H9 (cell line): ENCODE measurements at regions not wholly inside any gene's neighbourhood (a gene's known extent, or its start where the extent isn't known, plus 50 kb on each side); places are given as distances from the start of the nearest gene placed in this dataset.

ENCODE experiments used
- DNase-seq: peaks from one replicate; pipeline ENCODE4 v3.0.0-alpha.2; 2017
- H2AFZ ChIP-seq: one replicate; pipeline ENCODE4 v1.6.1; 2013; ENCODE audit warnings: mild to moderate bottlenecking, low read length, control low read depth, moderate library complexity
- H2AK5ac ChIP-seq: 2 replicates; pipeline ENCODE4 v1.6.1; 2013; ENCODE audit warnings: low read length, control low read depth, mixed read lengths; ENCODE audit not compliant: insufficient read length
- H2BK120ac ChIP-seq: one replicate; pipeline ENCODE4 v1.6.1; 2013; ENCODE audit warnings: low read depth, mild to moderate bottlenecking, low read length, control low read depth, inconsistent platforms; ENCODE audit not compliant: poor library complexity, severe bottlenecking
- H2BK12ac ChIP-seq: 2 replicates; pipeline ENCODE4 v1.6.1; 2013; ENCODE audit warnings: low read length, control low read depth, mixed read lengths, low read depth; ENCODE audit not compliant: insufficient read length
- H2BK15ac ChIP-seq: 2 replicates; pipeline ENCODE4 v1.6.1; 2013; ENCODE audit warnings: low read depth, low read length, control low read depth
- H2BK20ac ChIP-seq: one replicate; pipeline ENCODE4 v1.6.1; 2013; ENCODE audit warnings: low read depth, mild to moderate bottlenecking, low read length, control low read depth, inconsistent platforms; ENCODE audit not compliant: poor library complexity, severe bottlenecking
- H2BK5ac ChIP-seq: 2 replicates; pipeline ENCODE4 v1.6.1; 2013; ENCODE audit warnings: low read length, control low read depth, mixed read lengths; ENCODE audit not compliant: insufficient read length
- H3K14ac ChIP-seq: 2 replicates; pipeline ENCODE4 v1.6.1; 2013; ENCODE audit warnings: low read length, control low read depth; ENCODE audit not compliant: insufficient read depth
- H3K18ac ChIP-seq: 2 replicates; pipeline ENCODE4 v1.6.1; 2013; ENCODE audit warnings: low read depth, mild to moderate bottlenecking, mixed read lengths, low read length, control low read depth; ENCODE audit not compliant: insufficient read length
- H3K23ac ChIP-seq: 2 replicates; pipeline ENCODE4 v1.6.1; 2013; ENCODE audit warnings: low read length, control low read depth, mixed read lengths, low read depth; ENCODE audit not compliant: insufficient read length
- H3K23me2 ChIP-seq: 2 replicates; pipeline ENCODE4 v1.6.1; 2013; ENCODE audit warnings: low read depth, mild to moderate bottlenecking, mixed read lengths, low read length, control low read depth; ENCODE audit not compliant: insufficient read length, poor library complexity, severe bottlenecking
- H3K27ac ChIP-seq: 2 replicates; pipeline ENCODE4 v1.5.1; 2013; ENCODE audit warnings: low read length, control low read depth, mixed read lengths, low read depth; ENCODE audit not compliant: insufficient read length
- H3K27me3 ChIP-seq: 2 replicates; pipeline ENCODE4 v1.6.1; 2013; ENCODE audit warnings: low read length, control low read depth, inconsistent platforms; ENCODE audit not compliant: insufficient read depth
- H3K4ac ChIP-seq: 2 replicates; pipeline ENCODE4 v1.6.1; 2013; ENCODE audit warnings: low read depth, mild to moderate bottlenecking, control low read depth, inconsistent platforms, low read length, moderate library complexity
- H3K4me1 ChIP-seq: 2 replicates; pipeline ENCODE4 v1.6.1; 2013; ENCODE audit warnings: low read length, control low read depth, inconsistent platforms; ENCODE audit not compliant: insufficient read depth
- H3K4me2 ChIP-seq: 2 replicates; pipeline ENCODE4 v1.6.1; 2013; ENCODE audit warnings: low read length, control low read depth, mixed read lengths; ENCODE audit not compliant: insufficient read length, insufficient read depth
- H3K56ac ChIP-seq: 2 replicates; pipeline ENCODE4 v1.6.1; 2013; ENCODE audit warnings: low read depth, mild to moderate bottlenecking, mixed read lengths, low read length, control low read depth; ENCODE audit not compliant: insufficient read length
- H3K79me1 ChIP-seq: 2 replicates; pipeline ENCODE4 v1.6.1; 2013; ENCODE audit warnings: low read depth, mild to moderate bottlenecking, moderate library complexity, low read length, control low read depth, inconsistent platforms; ENCODE audit not compliant: insufficient read depth, poor library complexity, severe bottlenecking
- H3K79me2 ChIP-seq: 2 replicates; pipeline ENCODE4 v1.6.1; 2013; ENCODE audit warnings: low read length, control low read depth, inconsistent platforms; ENCODE audit not compliant: insufficient read depth
- H3K9ac ChIP-seq: 2 replicates; pipeline ENCODE4 v1.6.1; 2013; ENCODE audit warnings: low read length, control low read depth, mixed read lengths; ENCODE audit not compliant: insufficient read length; ENCODE audit errors: extremely low read depth
- H3K9me3 ChIP-seq: one replicate; pipeline ENCODE4 v1.6.1; 2013; ENCODE audit warnings: low read depth, low read length, inconsistent platforms; ENCODE audit not compliant: control insufficient read depth
- H3T11ph ChIP-seq: one replicate; pipeline ENCODE4 v1.6.1; 2013; ENCODE audit warnings: mild to moderate bottlenecking, low read length, control low read depth, inconsistent platforms
- H4K20me1 ChIP-seq: one replicate; pipeline ENCODE4 v1.6.1; 2013; ENCODE audit not compliant: control insufficient read depth, insufficient read length, insufficient read depth
- H4K5ac ChIP-seq: 2 replicates; pipeline ENCODE4 v1.6.1; 2013; ENCODE audit warnings: low read depth, mild to moderate bottlenecking, mixed read lengths, low read length, control low read depth; ENCODE audit not compliant: insufficient read length
- H4K8ac ChIP-seq: replicated peaks from 2 replicates; pipeline ENCODE4 v1.6.1; 2013; ENCODE audit warnings: low read length, control low read depth, mixed read lengths, low read depth; ENCODE audit not compliant: insufficient read length
- H4K91ac ChIP-seq: 2 replicates; pipeline ENCODE4 v1.6.1; 2013; ENCODE audit warnings: low read depth, mild to moderate bottlenecking, moderate library complexity, mixed read lengths, low read length, control low read depth; ENCODE audit not compliant: insufficient read length
- H3K27ac Mint-ChIP-seq, 3 experiments: 2 replicates in 2 of 3; 3 replicates in 1 of 3; pipeline ENCODE4 v1.8.0; 2020 to 2021; ENCODE audit warnings: mixed read lengths in 3 of 3, mild to moderate bottlenecking in 1 of 3, moderate library complexity in 1 of 3
- H3K27me3 Mint-ChIP-seq: 2 replicates; pipeline ENCODE4 v1.8.0; 2021; ENCODE audit warnings: low read depth, mild to moderate bottlenecking, moderate library complexity, mixed read lengths
- H3K36me3 Mint-ChIP-seq, 3 experiments: 2 replicates in 2 of 3; 3 replicates in 1 of 3; pipeline ENCODE4 v1.8.0; 2020 to 2021; ENCODE audit warnings: low read depth in 3 of 3, mixed read lengths in 3 of 3; ENCODE audit not compliant: insufficient read depth in 1 of 3
- H3K4me1 Mint-ChIP-seq, 2 experiments: 2 replicates each; pipeline ENCODE4 v1.8.0; 2020; ENCODE audit warnings: mixed read lengths in 2 of 2
- H3K4me3 Mint-ChIP-seq, 2 experiments: 2 replicates in 1 of 2; 3 replicates in 1 of 2; pipeline ENCODE4 v1.8.0; 2020 to 2021; ENCODE audit warnings: mild to moderate bottlenecking in 2 of 2, mixed read lengths in 2 of 2, moderate library complexity in 1 of 2
- H3K9me3 Mint-ChIP-seq, 2 experiments: 2 replicates in 1 of 2; 3 replicates in 1 of 2; pipeline ENCODE4 v1.8.0; 2020; ENCODE audit warnings: mild to moderate bottlenecking in 2 of 2, mixed read lengths in 2 of 2, moderate library complexity in 1 of 2
- WGBS: extraction: QIAGEN DNeasy Blood & Tissue Kit; methylation state at CpG from one replicate; pipeline ENCODE4 v1.1.7; 2013; ENCODE audit warnings: missing lambda C conversion rate, low lambda C conversion rate, mixed read lengths; ENCODE audit not compliant: insufficient read length; ENCODE audit errors: extremely low coverage; 5-methylcytosine and 5-hydroxymethylcytosine counted together
- TF ChIP-seq, protein P1 (sequence below): fragments of 200-600 bp; sonication (generic); conservative IDR thresholded peaks from 3 replicates; pipeline ENCODE4 v1.8.0; 2021; ENCODE audit warnings: antibody characterized with exemption, mild to moderate bottlenecking

- no CpG with 5 or more reads among the region's 5 CpGs for WGBS
- H3K79me2 ChIP-seq: no peaks in the 10 kb centered on the region
- no peak overlapping the region for H3K27ac ChIP-seq
- H2BK12ac ChIP-seq: no peak overlapping the region
- H4K8ac ChIP-seq: no peak overlapping the region
- H3K27me3 Mint-ChIP-seq: no peaks in the 10 kb centered on the region; the same call in none of the 2 replicates
- peaks cover 4 to 11% of the 10 kb centered on the region in 2 experiments for H3K9me3 Mint-ChIP-seq
- no peak overlapping the region for H3K4me3 Mint-ChIP-seq
- no peak overlapping the region for H2BK15ac ChIP-seq
- DNase-seq: no peak
- H3K23ac ChIP-seq: no peak overlapping the region
- no peak overlapping the region for H2BK5ac ChIP-seq
- H3K4me1 ChIP-seq: no peaks in the 10 kb centered on the region
- no peak overlapping the region for H3K14ac ChIP-seq
- no peak overlapping the region for H3K9ac ChIP-seq
- H2AK5ac ChIP-seq: no peak overlapping the region
- no peak overlapping the region for H3K4me2 ChIP-seq
- no peak overlapping the region for H3T11ph ChIP-seq
- no peak overlapping the region for H4K91ac ChIP-seq
- no peaks in the 10 kb centered on the region for H3K79me1 ChIP-seq
- H2AFZ ChIP-seq: no peak overlapping the region
- H3K56ac ChIP-seq: no peak overlapping the region
- no peaks in the 10 kb centered on the region for H3K23me2 ChIP-seq
- peaks cover 3 to 6% of the 10 kb centered on the region in 2 experiments for H3K4me1 Mint-ChIP-seq
- no peak overlapping the region for H3K27ac Mint-ChIP-seq
- no peak overlapping the region for H3K4ac ChIP-seq
- H3K9me3 ChIP-seq: no peaks in the 10 kb centered on the region
- no peaks in the 10 kb centered on the region for H4K20me1 ChIP-seq
- H3K36me3 Mint-ChIP-seq: peaks cover 0 to 15% (median 10%) of the 10 kb centered on the region in 3 experiments; a peak in 4 of 7 replicates
- TF ChIP-seq, protein P1, sequence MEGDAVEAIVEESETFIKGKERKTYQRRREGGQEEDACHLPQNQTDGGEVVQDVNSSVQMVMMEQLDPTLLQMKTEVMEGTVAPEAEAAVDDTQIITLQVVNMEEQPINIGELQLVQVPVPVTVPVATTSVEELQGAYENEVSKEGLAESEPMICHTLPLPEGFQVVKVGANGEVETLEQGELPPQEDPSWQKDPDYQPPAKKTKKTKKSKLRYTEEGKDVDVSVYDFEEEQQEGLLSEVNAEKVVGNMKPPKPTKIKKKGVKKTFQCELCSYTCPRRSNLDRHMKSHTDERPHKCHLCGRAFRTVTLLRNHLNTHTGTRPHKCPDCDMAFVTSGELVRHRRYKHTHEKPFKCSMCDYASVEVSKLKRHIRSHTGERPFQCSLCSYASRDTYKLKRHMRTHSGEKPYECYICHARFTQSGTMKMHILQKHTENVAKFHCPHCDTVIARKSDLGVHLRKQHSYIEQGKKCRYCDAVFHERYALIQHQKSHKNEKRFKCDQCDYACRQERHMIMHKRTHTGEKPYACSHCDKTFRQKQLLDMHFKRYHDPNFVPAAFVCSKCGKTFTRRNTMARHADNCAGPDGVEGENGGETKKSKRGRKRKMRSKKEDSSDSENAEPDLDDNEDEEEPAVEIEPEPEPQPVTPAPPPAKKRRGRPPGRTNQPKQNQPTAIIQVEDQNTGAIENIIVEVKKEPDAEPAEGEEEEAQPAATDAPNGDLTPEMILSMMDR: no peak
- H4K5ac ChIP-seq: no peak overlapping the region
- no peak overlapping the region for H3K18ac ChIP-seq
- no peak overlapping the region for H2BK120ac ChIP-seq
- H3K27me3 ChIP-seq: no peaks in the 10 kb centered on the region; the same call in 1 of the 2 replicates
- no peak overlapping the region for H2BK20ac ChIP-seq
Measured at GRCh38 chr20:48471176-48471575, 356.6 kb downstream of the PREX1 start.
